Stimulated activated naive CD8-positive, alpha-beta T cell treated with anti-CD3 and anti-CD28 coated beads, Interleukin-15, Interleukin-2, amounts not matched to agents 100 ng/mL and 50 ng/mL, for 24 hours (primary cell): ENCODE measurements at regions not wholly inside any gene's neighbourhood (a gene's known extent, or its start where the extent isn't known, plus 50 kb on each side); places are given as distances from the start of the nearest gene placed in this dataset.

ENCODE experiments used
- H3K27ac Mint-ChIP-seq: one replicate; pipeline ENCODE4 v1.8.0; 2021; ENCODE audit warnings: mild to moderate bottlenecking, mixed read lengths
- H3K27me3 Mint-ChIP-seq: one replicate; pipeline ENCODE4 v1.8.0; 2021; ENCODE audit warnings: mixed read lengths
- H3K36me3 Mint-ChIP-seq: one replicate; pipeline ENCODE4 v1.8.0; 2021; ENCODE audit warnings: low read depth, mixed read lengths
- H3K4me1 Mint-ChIP-seq: one replicate; pipeline ENCODE4 v1.8.0; 2021; ENCODE audit warnings: low read depth, mixed read lengths
- H3K4me3 Mint-ChIP-seq: one replicate; pipeline ENCODE4 v1.8.0; 2021; ENCODE audit warnings: mild to moderate bottlenecking, mixed read lengths
- H3K9me3 Mint-ChIP-seq: one replicate; pipeline ENCODE4 v1.8.0; 2021; ENCODE audit warnings: mixed read lengths

GRCh38 chr5:3026099-3026498 lies 274.6 kb upstream of the IRX2 start:
- H3K36me3 Mint-ChIP-seq: no peaks in the 10 kb centered on the region

GRCh38 chr5:3025392-3025791 lies 273.9 kb upstream of the IRX2 start:
- Mint-ChIP-seq H3K4me3 (no peak overlapping the region), H3K27ac (no peak overlapping the region), H3K36me3 (no peaks in the 10 kb centered on the region), H3K27me3 (no peaks in the 10 kb centered on the region), H3K9me3 (peaks cover 3% of the 10 kb centered on the region), H3K4me1 (no peaks in the 10 kb centered on the region)

More at GRCh38 chr5:3026099-3026498, 274.6 kb upstream of the IRX2 start:
- Mint-ChIP-seq H3K4me1 (no peaks in the 10 kb centered on the region), H3K9me3 (peaks cover 4% of the 10 kb centered on the region), H3K27me3 (no peaks in the 10 kb centered on the region), H3K27ac (no peak overlapping the region), H3K4me3 (no peak overlapping the region)

- no peaks in the 10 kb centered on the region for H3K4me1 Mint-ChIP-seq
- no peak overlapping the region for H3K27ac Mint-ChIP-seq
- no peaks in the 10 kb centered on the region for H3K27me3 Mint-ChIP-seq
- H3K4me3 Mint-ChIP-seq: no peak overlapping the region
- peaks cover 3% of the 10 kb centered on the region for H3K9me3 Mint-ChIP-seq
- H3K36me3 Mint-ChIP-seq: no peaks in the 10 kb centered on the region
These were observed 273.5 kb upstream of the IRX2 start for GRCh38 chr5:3024976-3025375.

DNA sequence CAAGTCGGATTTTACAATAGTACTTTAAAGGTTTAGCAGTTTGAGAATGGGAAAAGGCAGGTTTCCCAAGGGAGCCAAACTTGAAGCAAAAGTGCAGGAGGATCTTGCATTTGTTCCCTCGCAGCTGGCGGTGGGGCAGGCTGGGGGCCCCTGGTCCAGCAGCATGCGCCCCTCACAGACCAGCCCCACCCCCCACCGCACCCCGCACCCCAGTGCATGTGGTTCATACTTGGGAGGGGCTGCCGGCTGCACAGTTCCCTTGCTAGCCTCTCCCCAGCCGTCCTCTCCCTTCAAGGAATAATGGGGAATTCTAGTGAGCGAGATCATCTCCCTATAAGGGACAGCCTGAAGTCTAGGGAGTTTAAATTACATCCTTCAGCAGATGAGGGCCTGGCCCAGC lies 273.1 kb upstream of the IRX2 start:
- H3K4me1 Mint-ChIP-seq: no peaks in the 10 kb centered on the region
- H3K27me3 Mint-ChIP-seq: no peaks in the 10 kb centered on the region
- no peak overlapping the region for H3K27ac Mint-ChIP-seq

GRCh38 chr5:3024126-3024525 lies 272.6 kb upstream of the IRX2 start:
- no peaks in the 10 kb centered on the region for H3K4me1 Mint-ChIP-seq
- H3K27me3 Mint-ChIP-seq: no peaks in the 10 kb centered on the region
- H3K4me3 Mint-ChIP-seq: no peak overlapping the region
- no peak overlapping the region for H3K27ac Mint-ChIP-seq
- peaks cover 3% of the 10 kb centered on the region for H3K9me3 Mint-ChIP-seq
- no peaks in the 10 kb centered on the region for H3K36me3 Mint-ChIP-seq

More for the DNA sequence above, 273.1 kb upstream of the IRX2 start:
- Mint-ChIP-seq H3K9me3 (peaks cover 3% of the 10 kb centered on the region), H3K4me3 (no peak overlapping the region), H3K36me3 (no peaks in the 10 kb centered on the region)

GRCh38 chr5:3023656-3024055 lies 272.2 kb upstream of the IRX2 start:
- H3K9me3 Mint-ChIP-seq: peaks cover 3% of the 10 kb centered on the region
- H3K27ac Mint-ChIP-seq: no peak overlapping the region
- H3K4me3 Mint-ChIP-seq: no peak overlapping the region
- H3K36me3 Mint-ChIP-seq: no peaks in the 10 kb centered on the region
- no peaks in the 10 kb centered on the region for H3K27me3 Mint-ChIP-seq
- H3K4me1 Mint-ChIP-seq: no peaks in the 10 kb centered on the region

DNA sequence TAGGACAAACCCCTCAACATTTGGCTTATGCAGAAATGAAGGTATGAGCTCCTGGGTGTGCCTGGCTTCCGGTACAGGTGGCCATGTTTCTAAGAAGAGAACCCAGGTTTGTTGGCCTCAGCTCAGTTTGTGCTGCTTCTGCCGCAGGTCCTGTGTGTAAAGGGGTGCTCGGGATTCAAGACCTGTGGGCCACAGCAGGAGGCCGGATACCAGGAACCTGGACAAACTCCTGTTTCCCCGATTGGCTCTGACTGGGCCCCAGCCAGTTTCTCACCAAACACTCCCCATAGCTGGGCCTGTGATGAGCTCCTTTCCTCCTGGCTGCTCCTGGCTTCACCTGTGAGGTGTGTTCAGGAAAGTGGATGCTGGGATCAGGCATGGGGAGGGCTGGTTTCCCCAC lies 271.2 kb upstream of the IRX2 start:
- Mint-ChIP-seq H3K9me3 (peaks cover 3% of the 10 kb centered on the region), H3K4me1 (no peaks in the 10 kb centered on the region), H3K4me3 (no peak overlapping the region), H3K36me3 (no peaks in the 10 kb centered on the region), H3K27me3 (no peaks in the 10 kb centered on the region), H3K27ac (no peak overlapping the region)

GRCh38 chr5:3020426-3020825 lies 268.9 kb upstream of the IRX2 start:
- no peak overlapping the region for H3K27ac Mint-ChIP-seq
- no peak overlapping the region for H3K4me3 Mint-ChIP-seq
- H3K36me3 Mint-ChIP-seq: no peaks in the 10 kb centered on the region
- no peaks in the 10 kb centered on the region for H3K4me1 Mint-ChIP-seq
- H3K27me3 Mint-ChIP-seq: no peaks in the 10 kb centered on the region
- H3K9me3 Mint-ChIP-seq: peaks cover 3% of the 10 kb centered on the region

GRCh38 chr5:3019045-3019444 lies 267.6 kb upstream of the IRX2 start:
- Mint-ChIP-seq H3K4me3 (no peak overlapping the region), H3K27ac (no peak overlapping the region), H3K36me3 (no peaks in the 10 kb centered on the region), H3K4me1 (no peaks in the 10 kb centered on the region), H3K27me3 (no peaks in the 10 kb centered on the region), H3K9me3 (peaks cover 3% of the 10 kb centered on the region)

DNA sequence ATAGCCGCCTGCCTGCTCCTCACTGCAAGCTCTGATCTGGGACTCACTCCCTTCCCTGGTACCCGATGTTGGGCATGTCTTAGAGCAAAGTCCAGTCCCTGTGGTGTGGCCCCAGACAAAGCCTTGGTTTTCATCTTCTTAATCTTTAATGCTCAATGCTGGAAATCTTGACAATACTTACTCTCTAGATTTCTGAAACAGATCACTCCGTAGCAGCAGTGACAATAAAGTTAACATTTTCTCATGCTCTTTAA lies 260.2 kb upstream of the IRX2 start:
- H3K27ac Mint-ChIP-seq: no peak overlapping the region
- H3K4me3 Mint-ChIP-seq: no peak overlapping the region
- no peaks in the 10 kb centered on the region for H3K27me3 Mint-ChIP-seq
- H3K4me1 Mint-ChIP-seq: no peaks in the 10 kb centered on the region
- no peaks in the 10 kb centered on the region for H3K36me3 Mint-ChIP-seq
- H3K9me3 Mint-ChIP-seq: no peaks in the 10 kb centered on the region

DNA sequence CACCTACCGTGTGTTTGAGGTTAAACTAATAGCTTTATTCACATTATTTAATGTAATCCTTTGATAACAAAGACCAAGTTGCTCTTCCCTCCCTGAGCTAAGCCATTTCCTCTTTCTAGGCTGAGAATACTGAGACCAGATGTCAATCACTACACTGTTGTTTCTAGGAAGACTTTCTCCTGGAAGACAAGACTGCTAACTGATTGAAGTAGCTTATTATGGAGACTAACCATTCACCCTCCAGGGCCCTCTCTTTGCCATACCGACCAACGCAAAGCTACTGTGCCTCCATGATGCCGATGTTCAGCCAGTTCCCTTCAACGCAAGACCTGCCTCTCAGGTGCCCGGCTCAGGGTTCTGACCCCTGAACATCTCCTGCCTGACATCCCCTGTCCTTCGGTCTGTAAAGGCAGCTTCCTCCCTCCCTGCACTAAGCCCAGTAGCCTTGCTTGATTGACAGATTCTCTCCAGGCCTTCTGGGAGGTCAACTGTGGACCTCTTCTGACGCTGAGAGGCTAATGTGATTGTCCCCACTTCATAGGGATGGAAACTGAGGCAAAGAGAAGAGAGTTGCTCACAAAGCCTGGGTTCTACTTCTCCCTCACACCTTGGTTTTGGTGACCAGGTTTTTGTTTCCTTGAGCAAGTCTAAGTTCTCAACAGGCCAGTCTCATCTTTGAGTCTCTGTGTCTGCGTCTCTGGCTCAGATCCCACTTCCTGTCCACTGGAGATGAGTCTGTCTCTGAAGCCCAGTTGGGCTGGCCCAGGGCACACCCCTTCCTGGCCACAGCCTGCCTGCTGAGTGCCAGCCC lies 259.7 kb upstream of the IRX2 start:
- Mint-ChIP-seq H3K4me3 (no peak overlapping the region), H3K27ac (no peak overlapping the region), H3K9me3 (no peaks in the 10 kb centered on the region), H3K4me1 (no peaks in the 10 kb centered on the region), H3K27me3 (no peaks in the 10 kb centered on the region), H3K36me3 (no peaks in the 10 kb centered on the region)

GRCh38 chr5:3010301-3010952 lies 258.9 kb upstream of the IRX2 start:
- no peaks in the 10 kb centered on the region for H3K9me3 Mint-ChIP-seq
- no peak overlapping the region for H3K4me3 Mint-ChIP-seq
- no peaks in the 10 kb centered on the region for H3K27me3 Mint-ChIP-seq
- no peaks in the 10 kb centered on the region for H3K4me1 Mint-ChIP-seq
- H3K27ac Mint-ChIP-seq: no peak overlapping the region
- H3K36me3 Mint-ChIP-seq: no peaks in the 10 kb centered on the region

- Mint-ChIP-seq H3K27ac (no peak overlapping the region), H3K4me3 (no peak overlapping the region), H3K36me3 (no peaks in the 10 kb centered on the region), H3K9me3 (peaks cover 3% of the 10 kb centered on the region), H3K27me3 (no peaks in the 10 kb centered on the region), H3K4me1 (no peaks in the 10 kb centered on the region)
These were observed 258.1 kb upstream of the IRX2 start for GRCh38 chr5:3009605-3010004.

GRCh38 chr5:3007577-3007976 lies 256.1 kb upstream of the IRX2 start:
- no peaks in the 10 kb centered on the region for H3K4me1 Mint-ChIP-seq
- no peaks in the 10 kb centered on the region for H3K27me3 Mint-ChIP-seq
- H3K36me3 Mint-ChIP-seq: no peaks in the 10 kb centered on the region
- peaks cover 3% of the 10 kb centered on the region for H3K9me3 Mint-ChIP-seq
- H3K27ac Mint-ChIP-seq: no peak overlapping the region
- H3K4me3 Mint-ChIP-seq: no peak overlapping the region

DNA sequence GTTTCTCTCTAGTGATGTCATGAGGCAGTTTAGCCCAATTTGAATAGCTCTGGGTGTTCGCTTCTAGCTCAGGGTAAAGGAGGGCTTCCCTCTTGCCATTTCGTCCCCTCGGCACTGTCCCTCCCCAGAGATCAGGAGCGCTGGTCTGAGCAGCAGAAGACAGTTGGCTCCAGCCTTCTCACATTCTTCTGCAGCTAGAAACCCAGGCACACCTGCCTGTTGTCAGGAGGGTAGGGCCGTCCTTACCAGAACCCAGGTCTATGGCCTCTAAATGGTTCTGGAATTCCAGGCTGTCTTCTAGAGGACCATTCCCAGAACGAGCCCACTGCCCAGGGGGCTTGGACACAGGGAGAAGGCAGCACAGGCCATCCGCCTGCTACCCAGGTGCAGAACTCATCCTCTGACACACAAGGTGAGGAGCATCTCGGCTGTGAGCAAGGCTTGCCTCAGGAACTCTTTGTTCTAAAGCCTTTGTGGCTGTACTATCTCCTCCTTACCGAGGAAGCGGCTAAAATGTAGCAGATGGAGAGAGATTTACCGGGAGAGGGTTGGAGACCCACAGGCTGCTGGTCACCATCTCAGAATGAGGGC lies 255.6 kb upstream of the IRX2 start:
- Mint-ChIP-seq H3K4me1 (no peaks in the 10 kb centered on the region), H3K27ac (no peak overlapping the region), H3K9me3 (peaks cover 3% of the 10 kb centered on the region), H3K36me3 (no peaks in the 10 kb centered on the region), H3K4me3 (no peak overlapping the region), H3K27me3 (no peaks in the 10 kb centered on the region)

- H3K4me1 Mint-ChIP-seq: no peaks in the 10 kb centered on the region
- H3K4me3 Mint-ChIP-seq: no peak overlapping the region
- no peaks in the 10 kb centered on the region for H3K27me3 Mint-ChIP-seq
- H3K27ac Mint-ChIP-seq: no peak overlapping the region
- H3K36me3 Mint-ChIP-seq: no peaks in the 10 kb centered on the region
- peaks cover 3% of the 10 kb centered on the region for H3K9me3 Mint-ChIP-seq
These were observed 255.0 kb upstream of the IRX2 start for GRCh38 chr5:3006526-3006925.
